ENCODE measurements at regions not wholly inside any gene's neighbourhood (a gene's known extent, or its start where the extent isn't known, plus 50 kb on each side); places are given as distances from the start of the nearest gene placed in this dataset.

DNA sequence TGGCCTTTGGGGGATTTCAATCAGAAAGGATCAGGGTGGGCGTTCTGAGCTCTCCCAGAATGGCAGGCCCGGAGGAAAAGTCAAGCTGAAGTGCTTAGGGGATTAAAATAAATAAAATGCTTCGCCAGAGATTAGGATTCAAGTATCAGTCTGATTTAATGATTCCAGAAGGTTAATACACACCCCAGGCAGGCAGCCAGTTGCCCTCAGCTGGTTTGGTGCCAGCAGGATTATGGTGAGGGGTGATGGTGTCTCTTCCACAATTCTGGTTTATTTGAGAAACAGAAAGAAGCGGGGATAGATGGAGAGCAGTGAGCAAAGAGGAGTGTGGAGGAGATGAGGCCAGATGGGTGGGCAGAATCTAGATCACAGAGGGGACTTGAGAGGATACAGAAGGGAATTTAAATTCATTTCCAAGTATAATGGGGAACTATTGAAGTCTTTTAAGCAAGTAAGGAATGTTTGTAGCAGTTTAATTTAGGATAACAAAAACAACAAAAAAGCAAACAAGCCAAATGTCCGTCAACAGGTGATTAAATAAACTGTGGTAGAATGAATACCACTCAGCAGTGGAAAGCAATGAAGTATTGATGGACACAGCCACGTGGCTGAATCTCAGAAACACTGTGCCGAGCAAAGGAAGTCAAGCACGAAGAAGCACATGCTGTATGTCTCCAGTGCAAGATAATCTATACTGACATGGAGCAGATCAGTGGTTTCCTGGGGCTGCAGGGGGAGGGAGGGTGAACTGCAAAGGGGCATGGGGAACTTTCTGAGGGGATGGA, 297.7 kb downstream of the MSX2 start:
- DNase-seq = no peak

- no peak for DNase-seq
These were observed 296.9 kb downstream of the MSX2 start for GRCh38 chr5:175021321-175021720.

GRCh38 chr5:175015028-175015685, 290.8 kb downstream of the MSX2 start:
- no peak for DNase-seq

DNA sequence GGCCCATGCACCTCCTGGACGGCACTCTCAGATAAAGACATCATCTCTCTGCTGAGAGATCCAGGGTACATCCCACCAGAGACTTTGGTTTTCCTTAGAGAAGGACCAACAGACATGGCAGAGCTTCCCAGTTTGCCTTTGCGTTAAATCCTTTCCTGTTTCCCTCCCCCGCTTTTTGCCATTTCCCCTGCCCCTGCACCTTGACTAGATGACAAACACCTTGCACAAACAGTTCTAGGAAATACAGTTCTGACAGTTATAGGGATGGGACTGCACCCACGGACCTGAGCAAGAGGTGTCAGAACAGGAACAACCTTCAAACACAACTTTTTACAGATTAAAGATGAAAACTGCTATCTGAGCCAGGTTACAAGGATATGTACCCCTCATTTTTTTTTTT, 288.9 kb downstream of the MSX2 start:
- no peak for DNase-seq

GRCh38 chr5:175012267-175012666, 287.9 kb downstream of the MSX2 start:
- DNase-seq = no peak

DNA sequence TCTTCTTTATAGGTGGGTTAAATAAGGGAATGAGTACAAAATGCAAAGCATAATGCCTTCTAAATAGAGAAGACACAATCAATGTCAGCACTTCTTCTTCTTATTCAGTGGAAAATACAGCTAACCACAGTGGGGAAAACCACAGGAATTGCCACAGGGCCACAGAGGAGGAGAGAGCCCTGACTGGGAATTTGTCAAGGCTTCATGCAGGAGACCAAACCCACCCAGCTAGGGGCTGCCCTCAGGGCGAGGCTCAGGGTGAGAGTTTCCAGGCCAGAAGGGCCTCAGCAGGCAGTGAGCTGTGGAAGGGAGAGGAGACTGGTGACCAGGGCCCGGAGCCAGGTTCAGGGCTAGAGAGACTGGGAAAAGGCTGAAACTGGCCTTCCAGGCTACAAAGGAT, 279.1 kb downstream of the MSX2 start:
- no peak for DNase-seq

DNA sequence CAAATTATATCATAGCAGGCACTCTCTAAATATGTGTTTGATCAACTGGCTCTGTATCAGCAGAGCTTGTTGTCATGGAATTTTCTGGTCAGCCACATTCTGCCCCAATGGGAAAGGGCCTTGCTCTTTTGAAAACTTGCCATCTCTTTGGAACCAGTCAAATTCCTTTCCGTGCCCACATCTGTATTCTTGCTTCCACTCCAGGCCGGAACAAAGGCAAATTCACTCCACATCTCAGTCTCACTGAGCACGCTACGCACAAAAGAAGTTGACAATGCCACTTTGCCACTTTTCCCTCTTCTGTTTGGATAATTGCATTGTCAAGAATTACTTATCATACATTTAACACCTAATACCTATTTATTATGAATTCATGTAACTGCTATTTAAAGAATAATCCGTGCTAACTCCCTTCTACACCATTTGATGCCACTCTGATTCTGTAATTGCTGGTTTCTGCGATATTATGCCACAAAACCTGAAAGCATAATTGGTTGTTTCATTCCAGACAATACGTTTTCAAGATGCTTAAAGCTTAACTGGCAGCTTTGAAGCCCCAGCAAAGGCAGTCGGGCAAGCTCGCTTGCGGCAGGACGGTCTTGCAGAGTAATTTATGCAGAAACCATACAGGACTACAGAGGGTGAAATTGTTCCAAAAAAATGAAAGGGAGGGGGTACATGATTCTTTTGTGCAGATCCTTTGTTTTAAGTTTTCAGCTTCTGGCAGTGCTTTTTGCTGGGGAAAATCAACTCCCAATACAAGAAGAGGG, 277.7 kb downstream of the MSX2 start:
- peak; percentile 50 for DNase-seq

- DNase-seq = no peak
These were observed 276.9 kb downstream of the MSX2 start for GRCh38 chr5:175001311-175001710.

GRCh38 chr5:174999581-174999980, 275.2 kb downstream of the MSX2 start:
- DNase-seq = no peak

DNA sequence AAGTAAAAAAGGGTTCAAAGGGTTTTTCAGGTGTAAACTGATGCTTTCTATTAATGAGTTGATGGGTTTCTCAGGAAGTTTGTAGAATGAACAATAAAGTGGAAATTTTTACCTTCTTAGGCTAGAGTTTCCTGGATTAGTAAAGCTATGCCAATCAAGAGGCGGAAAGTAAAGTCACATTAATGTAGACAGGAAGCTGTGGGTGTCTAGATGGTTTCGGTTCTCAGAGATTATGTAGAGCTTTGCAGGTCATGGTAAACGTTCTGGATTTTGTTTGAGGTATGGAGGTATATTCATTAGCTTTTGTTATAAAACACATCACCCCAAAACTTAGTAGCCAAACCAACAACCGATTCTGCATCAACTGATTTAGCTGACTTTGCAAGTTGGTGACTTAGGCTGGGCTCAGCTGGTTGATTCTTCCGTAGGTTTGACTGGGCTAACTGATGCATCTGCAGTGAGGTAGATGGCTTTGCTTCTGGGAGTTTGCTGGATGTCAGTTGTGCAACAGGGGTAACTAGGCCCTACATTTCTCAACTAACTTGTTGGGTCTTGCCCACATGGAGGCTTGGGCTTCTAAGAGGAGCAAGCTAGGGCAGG, 273.8 kb downstream of the MSX2 start:
- no peak for DNase-seq

DNA sequence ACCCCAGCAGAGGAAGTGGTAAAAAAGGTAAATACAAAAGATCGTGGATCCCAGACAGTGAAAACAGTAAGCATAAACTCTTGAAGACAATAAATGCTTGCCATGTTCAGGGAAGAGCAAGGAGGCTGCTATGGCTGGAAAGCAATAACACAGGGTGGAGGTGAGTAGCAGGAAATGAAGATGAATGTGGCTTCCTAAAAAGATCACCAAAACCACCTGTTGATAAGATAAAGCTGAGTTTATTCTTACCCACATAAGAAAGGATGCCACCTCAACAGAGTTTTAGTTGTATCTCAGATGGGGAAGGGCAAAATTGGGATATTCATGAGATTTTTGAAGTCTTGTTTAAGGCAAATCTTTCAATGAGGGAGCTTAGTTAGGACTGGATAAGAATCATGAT, 273.3 kb downstream of the MSX2 start:
- DNase-seq = no peak

- no peak for DNase-seq
These were observed 272.6 kb downstream of the MSX2 start for GRCh38 chr5:174996941-174997340.

DNA sequence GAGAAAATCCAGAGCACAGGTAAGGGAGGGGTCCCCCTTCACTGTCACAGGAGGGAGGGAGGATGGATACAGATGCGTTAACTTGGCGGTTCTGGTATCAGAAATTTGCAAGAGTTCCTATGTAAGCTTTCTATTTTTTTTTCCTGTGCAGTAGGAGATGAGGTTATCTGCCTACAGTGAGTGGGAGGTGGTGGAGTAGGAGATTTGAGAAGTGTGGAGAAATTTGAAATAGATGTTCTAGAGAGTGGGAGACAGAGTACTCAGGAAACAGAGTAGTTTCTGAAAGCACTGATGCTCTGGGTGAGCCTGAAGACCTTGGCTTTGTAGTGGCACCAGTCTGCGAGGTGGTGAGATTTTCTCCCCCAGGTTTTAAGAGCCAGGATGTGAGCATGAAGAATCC, 271.4 kb downstream of the MSX2 start:
- no peak for DNase-seq

DNA sequence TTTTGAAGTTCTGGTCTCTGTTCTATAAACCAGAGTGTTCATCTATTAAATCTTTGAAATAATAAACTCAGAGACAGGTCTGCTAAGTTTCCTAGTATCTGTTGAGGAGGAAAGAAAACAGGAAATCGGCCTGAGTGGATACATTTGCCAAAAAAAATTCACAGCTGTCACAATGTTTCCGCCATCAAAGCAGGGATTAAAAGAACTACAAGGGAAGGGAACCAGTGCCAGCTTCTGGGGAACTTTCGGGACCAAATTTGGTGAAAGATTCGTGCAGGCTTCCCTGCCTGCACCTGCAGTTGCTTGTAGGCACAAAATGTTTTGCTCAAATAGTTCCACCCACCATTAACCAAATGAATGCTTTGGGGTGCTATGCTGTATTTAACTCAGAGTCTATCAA, 267.5 kb downstream of the MSX2 start:
- no peak for DNase-seq

DNA sequence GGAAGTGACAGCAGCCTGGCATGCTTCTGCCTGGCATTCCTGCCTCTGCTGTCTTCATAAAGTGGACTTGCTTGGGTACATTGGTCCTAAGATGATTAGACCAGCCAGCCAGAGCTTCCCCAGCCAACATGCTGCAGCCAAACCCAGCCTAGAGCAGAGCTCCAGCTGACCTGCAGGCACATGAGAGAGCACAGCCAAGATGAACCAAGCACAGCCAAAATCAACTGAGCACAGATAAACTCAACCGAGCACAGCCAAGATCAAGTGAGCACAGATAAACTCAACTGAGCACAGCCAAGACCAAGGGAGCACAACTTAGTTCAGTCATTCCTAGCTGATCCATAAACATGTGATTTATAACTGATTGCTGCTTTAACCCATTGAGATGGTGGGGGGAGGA, 266.5 kb downstream of the MSX2 start:
- DNase-seq = no peak

DNA sequence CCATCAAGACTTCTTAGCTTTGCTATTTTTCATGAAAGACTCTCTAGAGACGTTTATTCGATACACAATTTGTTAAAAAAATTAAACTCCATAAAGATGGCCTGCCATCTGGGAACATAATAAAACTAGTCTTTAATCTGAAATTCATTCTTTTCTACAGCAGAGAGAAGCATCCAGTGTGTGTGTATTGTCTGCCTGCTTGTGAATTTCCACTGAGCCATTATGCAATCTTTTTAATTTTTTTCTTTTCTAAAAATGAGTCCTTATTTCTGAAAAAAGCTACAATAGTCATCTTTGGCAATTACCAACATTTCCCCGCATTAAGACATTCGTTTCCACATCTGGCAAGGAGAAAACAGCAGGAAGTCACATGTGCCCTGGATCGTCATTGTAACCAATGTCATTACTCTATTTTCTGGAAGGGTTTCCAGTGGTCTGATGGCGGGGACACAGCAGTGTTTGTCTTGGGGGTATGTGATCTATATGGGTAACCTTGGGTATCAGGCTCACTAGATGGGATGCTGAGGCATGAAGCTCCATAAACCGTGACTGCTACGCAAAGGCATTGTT, 263.1 kb downstream of the MSX2 start:
- no peak for DNase-seq

- no peak for DNase-seq
These were observed 260.5 kb downstream of the MSX2 start for GRCh38 chr5:174984863-174985262.

GRCh38 chr5:174982485-174982884, 258.1 kb downstream of the MSX2 start:
- DNase-seq = no peak

GRCh38 chr5:174981416-174981815, 257.0 kb downstream of the MSX2 start:
- DNase-seq = no peak

DNA sequence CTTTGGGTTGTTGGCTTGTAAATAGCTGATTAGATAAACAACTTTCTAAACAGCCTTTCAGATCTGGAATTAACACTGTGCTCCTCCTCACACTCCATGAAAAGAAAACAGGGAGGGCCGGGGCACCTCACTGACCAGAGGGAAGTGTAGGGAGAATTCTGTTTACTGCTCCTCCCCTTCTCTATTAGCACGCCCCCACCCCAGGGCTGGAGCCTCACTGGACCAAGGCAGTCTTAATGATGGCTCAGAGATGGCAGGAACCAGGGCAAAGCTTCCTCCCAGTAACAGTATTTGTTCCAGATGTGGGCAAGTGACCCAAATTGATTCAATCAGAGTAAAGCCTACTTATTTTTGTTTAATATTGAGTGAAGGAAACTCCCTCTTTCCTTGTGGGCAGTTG, 256.6 kb downstream of the MSX2 start:
- DNase-seq = no peak

DNA sequence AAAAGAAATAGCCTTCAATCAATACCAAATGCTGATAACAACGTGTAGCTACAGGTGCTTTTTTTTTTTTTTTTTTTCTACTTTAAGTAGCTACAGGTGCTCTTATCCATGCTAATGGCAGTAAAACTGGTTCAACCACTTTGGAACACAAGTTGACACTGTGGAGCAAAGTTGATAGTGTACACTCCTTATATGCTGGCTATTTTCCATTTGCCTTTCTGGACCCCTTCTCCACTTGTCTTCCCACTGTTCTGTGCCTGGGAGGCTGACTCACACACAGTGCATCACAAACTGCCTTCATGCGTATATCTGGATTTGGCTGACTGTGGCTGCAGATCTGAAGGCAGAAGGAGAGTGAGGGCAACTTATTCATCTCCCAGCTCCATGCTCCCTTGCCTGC, 247.9 kb downstream of the MSX2 start:
- DNase-seq = peak; percentile 88

GRCh38 chr5:174971210-174971609, 246.8 kb downstream of the MSX2 start:
- DNase-seq = no peak

DNA sequence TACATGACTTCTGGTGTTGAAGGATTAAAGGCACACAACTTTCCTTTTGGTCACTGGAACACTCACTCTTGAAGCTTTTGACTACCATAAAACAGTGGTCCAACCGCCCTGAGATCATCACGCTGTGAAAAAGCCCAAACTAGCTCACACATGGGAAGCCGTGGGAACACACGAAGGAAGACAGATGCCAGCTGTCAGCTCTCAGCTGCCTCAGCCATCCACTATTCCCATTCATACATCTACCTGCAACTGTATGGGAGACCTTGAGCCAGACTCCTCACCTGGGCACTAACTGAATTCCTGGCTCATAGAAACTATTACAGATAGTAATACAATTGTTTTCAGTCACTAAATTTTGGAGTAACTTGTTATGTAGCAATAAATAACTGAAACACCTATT, 246.1 kb downstream of the MSX2 start:
- DNase-seq = no peak

Measured in NCI-H1105 treated with DMSO at 0.1 percent for 48 hours (cell line).